H1 (cell line): ENCODE measurements at regions not wholly inside any gene's neighbourhood (a gene's known extent, or its start where the extent isn't known, plus 50 kb on each side); places are given as distances from the start of the nearest gene placed in this dataset.

Experiments
- CTCF ChIA-PET: fragments of 300-600 bp; sonication (Branson Sonifier 250); formaldehyde crosslinking; loops from one replicate; lab custom pipeline; 2021; ENCODE audit not compliant: partially characterized antibody; lab: Charles Lee
- POLR2A ChIA-PET: fragments of 300-600 bp; sonication (Branson Sonifier 250); formaldehyde crosslinking; loops from one replicate; lab custom pipeline; 2021; ENCODE audit warnings: inconsistent platforms; ENCODE audit not compliant: partially characterized antibody; lab: Charles Lee
- DNase-seq, 2 experiments: peaks; one replicate each; pipeline versions ENCODE4 v3.0.0 to v3.0.0-alpha.2; 2010 to 2022; ENCODE audit warnings: low spot score in 2 of 2, low read depth in 1 of 2, mixed read lengths in 1 of 2
- FAIRE-seq: peaks from 2 replicates; lab custom pipeline; 2011; peaks lifted over from hg19 to GRCh38; lab: Jason Lieb, UNC
- H2AFZ ChIP-seq: 2 replicates; pipeline ENCODE4 v1.8.1; 2012; ENCODE audit warnings: low read length, inconsistent platforms
- H2AK5ac ChIP-seq: 2 replicates; pipeline ENCODE4 v1.6.1; 2013; ENCODE audit warnings: low read depth, low read length
- H2BK120ac ChIP-seq: replicated peaks from 2 replicates; pipeline ENCODE3; 2013; ENCODE audit warnings: low read depth, low read length, inconsistent platforms
- H2BK12ac ChIP-seq: 2 replicates; pipeline ENCODE4 v1.6.1; 2013; ENCODE audit warnings: low read depth, low read length
- H2BK15ac ChIP-seq: 2 replicates; pipeline ENCODE4 v1.6.1; 2013; ENCODE audit warnings: low read length
- H2BK20ac ChIP-seq: 2 replicates; pipeline ENCODE4 v1.6.1; 2013; ENCODE audit warnings: low read length
- H2BK5ac ChIP-seq: 2 replicates; pipeline ENCODE4 v1.6.1; 2013; ENCODE audit warnings: low read depth, low read length
- H3K14ac ChIP-seq: 2 replicates; pipeline ENCODE4 v1.6.1; 2013; ENCODE audit warnings: inconsistent platforms; ENCODE audit not compliant: insufficient read length
- H3K18ac ChIP-seq: 2 replicates; pipeline ENCODE4 v1.6.1; 2013; ENCODE audit warnings: low read length; ENCODE audit errors: extremely low read depth
- H3K23ac ChIP-seq: 2 replicates; pipeline ENCODE4 v1.6.1; 2013; ENCODE audit warnings: inconsistent platforms; ENCODE audit not compliant: insufficient read length
- H3K23me2 ChIP-seq: 2 replicates; pipeline ENCODE4 v1.6.1; 2013; ENCODE audit warnings: low read depth, low read length
- H3K27ac ChIP-seq: 2 replicates; pipeline ENCODE4 v1.6.1; 2011; ENCODE audit warnings: low read depth, low read length, inconsistent platforms
- H3K27me3 ChIP-seq, 4 experiments: replicated peaks in 1 of 4; 1 replicate in 1 of 4; 2 replicates in 3 of 4; pipeline versions ENCODE4 v1.6.1 to v1.8.1; 2011 to 2013; ENCODE audit warnings: low read length in 3 of 4, mild to moderate bottlenecking in 3 of 4, inconsistent platforms in 2 of 4, mixed read lengths in 2 of 4, moderate library complexity in 1 of 4; ENCODE audit not compliant: control insufficient read depth in 3 of 4, insufficient read depth in 3 of 4; ENCODE audit errors: extremely low read depth in 1 of 4
- H3K36me3 ChIP-seq, 4 experiments: 2 replicates each; pipeline versions ENCODE4 v1.6.1 to v1.8.1; 2011 to 2013; ENCODE audit warnings: mild to moderate bottlenecking in 4 of 4, low read length in 3 of 4, moderate library complexity in 2 of 4, control low read depth in 1 of 4, inconsistent platforms in 1 of 4; ENCODE audit not compliant: insufficient read depth in 4 of 4, control insufficient read depth in 2 of 4
- H3K4ac ChIP-seq: replicated peaks from 2 replicates; pipeline ENCODE3; 2013; ENCODE audit warnings: low read length, low read depth, mixed read lengths, inconsistent platforms; ENCODE audit not compliant: insufficient read length
- H3K4me1 ChIP-seq, 4 experiments: replicated peaks in 1 of 4; 1 replicate in 1 of 4; 2 replicates in 3 of 4; pipeline versions ENCODE4 v1.6.1 to v1.8.1; 2011 to 2013; ENCODE audit warnings: low read length in 3 of 4, inconsistent platforms in 2 of 4, mixed read lengths in 1 of 4; ENCODE audit not compliant: insufficient read depth in 4 of 4, control insufficient read depth in 3 of 4
- H3K4me2 ChIP-seq, 2 experiments: 2 replicates each; pipeline versions ENCODE4 v1.6.1 to v1.8.1; 2011 to 2013; ENCODE audit warnings: low read depth in 2 of 2, low read length in 2 of 2, control low read depth in 1 of 2, inconsistent platforms in 1 of 2, mild to moderate bottlenecking in 1 of 2; ENCODE audit not compliant: insufficient read depth in 1 of 2
- H3K4me3 ChIP-seq, 4 experiments: fragments of 200-600, 300-600 bp in 1 of 4; sonication (generic), shearing (Covaris generic), sonication (Bioruptor Twin) in 1 of 4; 2 replicates each; pipeline versions ENCODE4 v1.5.1 to v1.8.1; 2011 to 2016; ENCODE audit warnings: low read length in 4 of 4, low read depth in 3 of 4, control low read depth in 2 of 4, inconsistent platforms in 2 of 4, mild to moderate bottlenecking in 2 of 4, mixed read lengths in 1 of 4, moderate library complexity in 1 of 4; ENCODE audit not compliant: insufficient read depth in 2 of 4; ENCODE audit errors: extremely low read depth in 1 of 4
- H3K56ac ChIP-seq: replicated peaks from 2 replicates; pipeline ENCODE3; 2013; ENCODE audit warnings: low read depth, mild to moderate bottlenecking, mixed read lengths, low read length, inconsistent platforms; ENCODE audit not compliant: insufficient read length
- H3K79me1 ChIP-seq: 2 replicates; pipeline ENCODE4 v1.6.1; 2013; ENCODE audit warnings: low read depth, low read length, control low read depth
- H3K79me2 ChIP-seq, 2 experiments: 2 replicates each; pipeline versions ENCODE4 v1.6.1 to v1.8.1; 2012 to 2013; ENCODE audit warnings: low read length in 2 of 2, mild to moderate bottlenecking in 2 of 2, inconsistent platforms in 1 of 2; ENCODE audit not compliant: insufficient read depth in 2 of 2, control insufficient read depth in 1 of 2
- H3K9ac ChIP-seq, 4 experiments: replicated peaks in 1 of 4; 1 replicate in 1 of 4; 2 replicates in 3 of 4; pipeline versions ENCODE4 v1.6.1 to v1.8.1; 2011 to 2013; ENCODE audit warnings: low read depth in 3 of 4, low read length in 3 of 4, control low read depth in 2 of 4, mild to moderate bottlenecking in 2 of 4, moderate library complexity in 2 of 4, inconsistent platforms in 1 of 4; ENCODE audit errors: extremely low read depth in 1 of 4
- H3K9me3 ChIP-seq, 2 experiments: 2 replicates each; pipeline versions ENCODE4 v1.6.1 to v1.8.1; 2012 to 2013; ENCODE audit warnings: mild to moderate bottlenecking in 2 of 2, moderate library complexity in 2 of 2, control low read depth in 1 of 2, inconsistent platforms in 1 of 2, low read depth in 1 of 2, low read length in 1 of 2, mixed read lengths in 1 of 2; ENCODE audit not compliant: insufficient read depth in 2 of 2
- H4K20me1 ChIP-seq, 2 experiments: replicated peaks in 1 of 2; 2 replicates each; pipeline versions ENCODE3 to v1.8.1; 2011 to 2013; ENCODE audit warnings: inconsistent platforms in 2 of 2, low read length in 2 of 2, mild to moderate bottlenecking in 1 of 2; ENCODE audit not compliant: insufficient read depth in 2 of 2, control insufficient read depth in 1 of 2
- H4K5ac ChIP-seq: 2 replicates; pipeline ENCODE4 v1.6.1; 2013; ENCODE audit warnings: low read length, low read depth, mixed read lengths, inconsistent platforms; ENCODE audit not compliant: insufficient read length
- H4K8ac ChIP-seq: 2 replicates; pipeline ENCODE4 v1.8.0; 2013; ENCODE audit warnings: mild to moderate bottlenecking, moderate library complexity, low read length, inconsistent platforms; ENCODE audit not compliant: insufficient read depth; ENCODE audit errors: extremely low read depth
- H4K91ac ChIP-seq: replicated peaks from 2 replicates; pipeline ENCODE3; 2013; ENCODE audit warnings: low read length, mixed read lengths, inconsistent platforms; ENCODE audit not compliant: insufficient read length
- CHD2 ChIP-seq: IDR thresholded peaks from 2 replicates; pipeline ENCODE4 v1.6.1; 2012; ENCODE audit warnings: low read length, improper control_type of control experiment
- SP2 ChIP-seq: IDR thresholded peaks from 2 replicates; pipeline ENCODE4 v1.6.1; 2012; ENCODE audit warnings: mild to moderate bottlenecking, low read length, inconsistent platforms
- WGBS, 2 experiments: shearing (Covaris generic) in 1 of 2; methylation state at CpG; one replicate each; pipeline versions ENCODE4 v1.1.6 to v1.1.7; 2013 to 2015; ENCODE audit warnings: low lambda C conversion rate in 2 of 2, mixed read lengths in 2 of 2, inconsistent platforms in 1 of 2, low coverage in 1 of 2, missing lambda C conversion rate in 1 of 2; ENCODE audit not compliant: insufficient replicate concordance in 2 of 2, insufficient coverage in 1 of 2, insufficient read length in 1 of 2; ENCODE audit errors: extremely low coverage in 1 of 2, missing lambda C conversion rate in 1 of 2; 5-methylcytosine and 5-hydroxymethylcytosine counted together

- H3K4me2 ChIP-seq = no peak overlapping the region
- ChIA-PET CTCF (no interaction called here), POLR2A (no interaction called here)
- H4K5ac ChIP-seq = no peak overlapping the region
- no peak overlapping the region for H2BK15ac ChIP-seq
- peaks cover 48 to 81% of the 10 kb centered on the region in 2 experiments for H3K9me3 ChIP-seq
- H3K27ac ChIP-seq = no peak overlapping the region
- no peak for FAIRE-seq
- H4K8ac ChIP-seq = 0 out of 2 replicates have a peak overlapping the region, but pooled peaks have one; percentile 35
- 98% methylated on average over 4 of the region's 5 CpGs; no CpG with 5 or more reads in 1 of the 2 experiments for WGBS, 2 experiments
- H3K18ac ChIP-seq = no peak overlapping the region
- H3K27me3 ChIP-seq = no peaks in the 10 kb centered on the region
- H2BK5ac ChIP-seq = no peak overlapping the region
- H3K36me3 ChIP-seq = no peaks in the 10 kb centered on the region
- H2BK120ac ChIP-seq = no peak overlapping the region
- no peak overlapping the region for H2AK5ac ChIP-seq
- H3K9ac ChIP-seq = no peak overlapping the region
- H3K56ac ChIP-seq = no peak overlapping the region
- H3K4me3 ChIP-seq = no peak overlapping the region
- no peak for DNase-seq
- H4K91ac ChIP-seq = no peak overlapping the region
- H3K4ac ChIP-seq = no peak overlapping the region
- no peaks in the 10 kb centered on the region for H3K23me2 ChIP-seq
- H3K14ac ChIP-seq = no peak overlapping the region
- H3K4me1 ChIP-seq = peaks cover 0 to 4% (median 0%) of the 10 kb centered on the region in 4 experiments; a peak in 1 of 7 replicates
- peaks cover 0 to 1% of the 10 kb centered on the region in 2 experiments for H4K20me1 ChIP-seq
- H2BK12ac ChIP-seq = no peak overlapping the region
- no peak overlapping the region for H2BK20ac ChIP-seq
- no peaks in the 10 kb centered on the region for H3K79me2 ChIP-seq
- H2AFZ ChIP-seq = no peak overlapping the region
- TF ChIP-seq CHD2 (no peak), SP2 (no peak)
- no peaks in the 10 kb centered on the region for H3K79me1 ChIP-seq
- no peak overlapping the region for H3K23ac ChIP-seq
Measured at GRCh38 chr4:8938623-8939022, 67.0 kb upstream of the HMX1 start.
